ENCODE measurements at regions not wholly inside any gene's neighbourhood (a gene's known extent, or its start where the extent isn't known, plus 50 kb on each side); places are given as distances from the start of the nearest gene placed in this dataset.

GRCh38 chr11:103733889-103734288 is 302.6 kb upstream of the DDI1 start:
- TF ChIP-seq, protein P1, sequence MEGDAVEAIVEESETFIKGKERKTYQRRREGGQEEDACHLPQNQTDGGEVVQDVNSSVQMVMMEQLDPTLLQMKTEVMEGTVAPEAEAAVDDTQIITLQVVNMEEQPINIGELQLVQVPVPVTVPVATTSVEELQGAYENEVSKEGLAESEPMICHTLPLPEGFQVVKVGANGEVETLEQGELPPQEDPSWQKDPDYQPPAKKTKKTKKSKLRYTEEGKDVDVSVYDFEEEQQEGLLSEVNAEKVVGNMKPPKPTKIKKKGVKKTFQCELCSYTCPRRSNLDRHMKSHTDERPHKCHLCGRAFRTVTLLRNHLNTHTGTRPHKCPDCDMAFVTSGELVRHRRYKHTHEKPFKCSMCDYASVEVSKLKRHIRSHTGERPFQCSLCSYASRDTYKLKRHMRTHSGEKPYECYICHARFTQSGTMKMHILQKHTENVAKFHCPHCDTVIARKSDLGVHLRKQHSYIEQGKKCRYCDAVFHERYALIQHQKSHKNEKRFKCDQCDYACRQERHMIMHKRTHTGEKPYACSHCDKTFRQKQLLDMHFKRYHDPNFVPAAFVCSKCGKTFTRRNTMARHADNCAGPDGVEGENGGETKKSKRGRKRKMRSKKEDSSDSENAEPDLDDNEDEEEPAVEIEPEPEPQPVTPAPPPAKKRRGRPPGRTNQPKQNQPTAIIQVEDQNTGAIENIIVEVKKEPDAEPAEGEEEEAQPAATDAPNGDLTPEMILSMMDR (IDR thresholded peaks at IDR 0.05) = no peak
- TF ChIP-seq POLR2AphosphoS5 (IDR thresholded peaks at IDR 0.05) (no peak), POLR2A (IDR thresholded peaks at IDR 0.05) (no peak), EP300 (IDR thresholded peaks at IDR 0.05) (no peak)

Data from stomach (tissue), 4 donors.